Naive thymus-derived CD4-positive, alpha-beta T cell (primary cell): ENCODE measurements at regions not wholly inside any gene's neighbourhood (a gene's known extent, or its start where the extent isn't known, plus 50 kb on each side); places are given as distances from the start of the nearest gene placed in this dataset.
"Not testable (repeated sequence)": the region's sequence is repeated elsewhere in the genome, so short reads cannot be mapped to it uniquely, and the experiment has no call there.

Experiments
- ATAC-seq: fragments of 150-1000 bp; cut with Tn5 transposase; 2 replicates; pipeline ENCODE4 v1.10.0; 2021; ENCODE audit warnings: mild to moderate bottlenecking, moderate library complexity
- CTCF ChIA-PET: fragments of 350-600 bp; sonication (Branson Sonifier 250); formaldehyde crosslinking; loops from one replicate; lab custom pipeline; 2021; ENCODE audit warnings: antibody characterized with exemption; lab: Charles Lee
- POLR2A ChIA-PET: fragments of 350-600 bp; sonication (Branson Sonifier 250); formaldehyde crosslinking; loops from one replicate; lab custom pipeline; 2021; ENCODE audit warnings: antibody characterized with exemption, inconsistent platforms; lab: Charles Lee
- DNase-seq, 9 donors: peaks; one replicate each; pipeline versions ENCODE4 v3.0.0 to v3.0.0-alpha.2; 2020 to 2022; ENCODE audit warnings: mixed read lengths in 1 of 9
- H3K27ac ChIP-seq: one replicate; pipeline ENCODE4 v1.7.0; 2013; ENCODE audit warnings: mild to moderate bottlenecking, low read depth, low read length, moderate library complexity
- H3K27me3 ChIP-seq, 2 donors: one replicate each; pipeline ENCODE4 v1.7.0; 2013; ENCODE audit warnings: low read length in 2 of 2, mild to moderate bottlenecking in 2 of 2, moderate library complexity in 2 of 2; ENCODE audit not compliant: control insufficient read depth in 2 of 2, insufficient read depth in 2 of 2
- H3K36me3 ChIP-seq, 3 experiments: 1 replicate in 2 of 3; 2 replicates in 1 of 3; pipeline ENCODE4 v1.7.0; 2013; ENCODE audit warnings: low read length in 3 of 3, mild to moderate bottlenecking in 3 of 3, moderate library complexity in 1 of 3; ENCODE audit not compliant: insufficient read depth in 3 of 3, control insufficient read depth in 2 of 3
- H3K4me1 ChIP-seq, 2 donors: one replicate each; pipeline ENCODE4 v1.7.0; 2013; ENCODE audit warnings: low read length in 2 of 2, mild to moderate bottlenecking in 2 of 2, moderate library complexity in 1 of 2; ENCODE audit not compliant: control insufficient read depth in 2 of 2, insufficient read depth in 2 of 2
- H3K4me3 ChIP-seq: 2 replicates; pipeline ENCODE4 v1.7.0; 2013; ENCODE audit warnings: mild to moderate bottlenecking, low read length
- H3K9me3 ChIP-seq, 3 experiments: 1 replicate in 2 of 3; 2 replicates in 1 of 3; pipeline ENCODE4 v1.7.0; 2013; ENCODE audit warnings: low read length in 3 of 3; ENCODE audit not compliant: control insufficient read depth in 2 of 3
- H3K27ac Mint-ChIP-seq, 9 donors: one replicate each; pipeline ENCODE4 v1.8.0; 2020 to 2022; ENCODE audit warnings: mixed read lengths in 9 of 9, mild to moderate bottlenecking in 8 of 9, moderate library complexity in 5 of 9, inconsistent platforms in 2 of 9
- H3K27me3 Mint-ChIP-seq, 5 donors: one replicate each; pipeline ENCODE4 v1.8.0; 2021 to 2022; ENCODE audit warnings: mixed read lengths in 5 of 5, mild to moderate bottlenecking in 1 of 5
- H3K36me3 Mint-ChIP-seq, 5 donors: one replicate each; pipeline ENCODE4 v1.8.0; 2020 to 2022; ENCODE audit warnings: mixed read lengths in 5 of 5, mild to moderate bottlenecking in 3 of 5, inconsistent platforms in 1 of 5
- H3K4me1 Mint-ChIP-seq, 7 donors: one replicate each; pipeline ENCODE4 v1.8.0; 2020 to 2022; ENCODE audit warnings: mixed read lengths in 7 of 7, mild to moderate bottlenecking in 3 of 7, inconsistent platforms in 1 of 7
- H3K4me3 Mint-ChIP-seq, 10 donors: one replicate each; pipeline ENCODE4 v1.8.0; 2020 to 2022; ENCODE audit warnings: mild to moderate bottlenecking in 10 of 10, mixed read lengths in 10 of 10, moderate library complexity in 6 of 10, inconsistent platforms in 2 of 10
- H3K9me3 Mint-ChIP-seq, 11 donors: one replicate each; pipeline ENCODE4 v1.8.0; 2020 to 2022; ENCODE audit warnings: mixed read lengths in 11 of 11, mild to moderate bottlenecking in 4 of 11, inconsistent platforms in 1 of 11, moderate library complexity in 1 of 11
- intact Hi-C, 2 donors: fragments of 100-400 bp; cut with micrococcal nuclease; formaldehyde crosslinking; loops; one replicate each; pipeline ENCODE4 v1.15.1; 2023

DNA sequence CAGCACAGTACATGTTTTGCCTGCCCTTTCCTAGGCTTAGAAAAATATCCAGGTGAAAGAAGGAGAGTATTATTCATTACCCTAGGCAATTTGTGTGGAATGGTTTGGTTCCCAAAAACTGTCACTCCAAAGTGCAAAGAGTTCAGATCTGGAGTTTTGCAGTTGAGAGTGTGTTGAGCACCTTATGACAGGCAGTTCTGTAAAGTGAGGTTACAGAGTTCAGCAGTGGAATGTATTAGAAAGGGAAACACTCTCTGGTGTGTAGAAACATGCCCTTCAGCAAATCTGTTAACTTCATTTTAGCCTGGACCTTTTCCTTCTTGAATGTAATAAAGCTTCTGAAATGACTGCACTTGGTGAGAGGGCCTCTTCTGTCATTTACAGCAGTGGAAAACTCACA lies 154.0 kb upstream of the SSTR1 start:
- peak overlapping the region in 3 of 9 donors; percentile 0 to 75 (median 7) for H3K27ac Mint-ChIP-seq
- H3K4me3 Mint-ChIP-seq, result no peak overlapping the region
- peaks cover under 1 to 16% (median 7%) of the 10 kb centered on the region in 11 donors for H3K9me3 Mint-ChIP-seq
- peaks cover 0 to under 1% (median 0%) of the 10 kb centered on the region in 3 experiments for H3K9me3 ChIP-seq
- no peaks in the 10 kb centered on the region for H3K36me3 ChIP-seq
- H3K4me3 ChIP-seq, result no peak overlapping the region
- H3K4me1 Mint-ChIP-seq, result peaks cover 0 to 29% (median 13%) of the 10 kb centered on the region in 7 donors
- H3K27me3 ChIP-seq, result no peaks in the 10 kb centered on the region
- POLR2A ChIA-PET, result interaction anchor here (0.6 kb wide), 1 partner anchor 22 kb away, joined by 4 read pairs; no protein-coding TSS in a partner anchor
- ATAC-seq (no peak), DNase-seq (no peak)
- intact Hi-C loops, result loop anchor here in 1 of 2 donors (2.0 kb wide), 1 partner anchor 15 kb away; no protein-coding TSS in a partner anchor
- peaks cover 0 to 6% (median 2%) of the 10 kb centered on the region in 5 donors for H3K36me3 Mint-ChIP-seq
- peaks cover 0 to 7% of the 10 kb centered on the region in 2 donors for H3K4me1 ChIP-seq
- no peaks in the 10 kb centered on the region for H3K27me3 Mint-ChIP-seq
- CTCF ChIA-PET, result interaction anchor here (0.6 kb wide), 1 partner anchor 73 kb away, joined by 3 read pairs; no protein-coding TSS in a partner anchor
- no peak overlapping the region for H3K27ac ChIP-seq

- no peak for DNase-seq
- ATAC-seq, result peak; percentile 53
- no peaks in the 10 kb centered on the region for H3K36me3 ChIP-seq
- H3K27ac ChIP-seq, result no peak overlapping the region
- H3K4me1 ChIP-seq, result peaks cover 0 to 7% of the 10 kb centered on the region in 2 donors
- H3K9me3 ChIP-seq, result peaks cover 0 to 2% (median 0%) of the 10 kb centered on the region in 3 experiments
- no peak overlapping the region for H3K4me3 ChIP-seq
- ChIA-PET CTCF (interaction anchor here (1.0 kb wide), 1 partner anchor 10 kb away, joined by 3 read pairs; no protein-coding TSS in a partner anchor), POLR2A (interaction anchor here (0.6 kb wide), 1 partner anchor 14 kb away, joined by 4 read pairs; no protein-coding TSS in a partner anchor)
- H3K36me3 Mint-ChIP-seq, result peaks cover 0 to 5% (median 0%) of the 10 kb centered on the region in 5 donors
- intact Hi-C loops, result loop anchor here in 1 of 2 donors (1.0 kb wide), 1 partner anchor 141 kb away; no protein-coding TSS in a partner anchor
- no peaks in the 10 kb centered on the region for H3K27me3 Mint-ChIP-seq
- H3K27ac Mint-ChIP-seq, result no peak overlapping the region
- peaks cover 0 to 27% (median 13%) of the 10 kb centered on the region in 7 donors for H3K4me1 Mint-ChIP-seq
- H3K4me3 Mint-ChIP-seq, result no peak overlapping the region
- peaks cover 0 to 20% (median 9%) of the 10 kb centered on the region in 11 donors for H3K9me3 Mint-ChIP-seq
- H3K27me3 ChIP-seq, result no peaks in the 10 kb centered on the region
Measured at GRCh38 chr14:38056270-38056669, 151.4 kb upstream of the SSTR1 start.

DNA sequence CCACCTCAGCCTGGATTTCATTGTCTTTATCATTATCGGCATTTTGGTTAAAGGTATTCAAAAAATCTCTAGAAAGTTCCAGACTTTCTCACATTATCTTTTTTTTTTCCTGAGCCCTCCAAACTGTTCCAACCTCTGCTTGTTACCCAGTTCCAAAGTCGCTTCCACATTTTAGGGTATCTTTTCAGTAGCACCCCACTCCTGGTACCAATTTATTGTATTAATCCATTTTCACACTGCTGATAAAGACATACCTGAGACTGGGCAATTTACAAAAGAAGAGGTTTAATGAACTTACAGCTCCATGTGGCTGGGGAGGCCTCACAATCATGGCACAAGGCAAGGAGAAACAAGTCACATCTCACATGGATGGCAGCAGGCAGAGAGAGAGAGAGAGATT lies 145.5 kb upstream of the SSTR1 start:
- POLR2A ChIA-PET, result interaction anchor here (0.6 to 0.7 kb wide), 2 partner anchors 143 to 1205 kb away, joined by 3 read pairs; no protein-coding TSS in a partner anchor
- intact Hi-C loops, result loop anchor here in 1 of 2 donors (10.0 kb wide), 1 partner anchor 1043 kb away; the partner anchor contains the start of gene SEC23A
- H3K27ac Mint-ChIP-seq, result peak overlapping the region in 1 of 9 donors; percentile 49

DNA sequence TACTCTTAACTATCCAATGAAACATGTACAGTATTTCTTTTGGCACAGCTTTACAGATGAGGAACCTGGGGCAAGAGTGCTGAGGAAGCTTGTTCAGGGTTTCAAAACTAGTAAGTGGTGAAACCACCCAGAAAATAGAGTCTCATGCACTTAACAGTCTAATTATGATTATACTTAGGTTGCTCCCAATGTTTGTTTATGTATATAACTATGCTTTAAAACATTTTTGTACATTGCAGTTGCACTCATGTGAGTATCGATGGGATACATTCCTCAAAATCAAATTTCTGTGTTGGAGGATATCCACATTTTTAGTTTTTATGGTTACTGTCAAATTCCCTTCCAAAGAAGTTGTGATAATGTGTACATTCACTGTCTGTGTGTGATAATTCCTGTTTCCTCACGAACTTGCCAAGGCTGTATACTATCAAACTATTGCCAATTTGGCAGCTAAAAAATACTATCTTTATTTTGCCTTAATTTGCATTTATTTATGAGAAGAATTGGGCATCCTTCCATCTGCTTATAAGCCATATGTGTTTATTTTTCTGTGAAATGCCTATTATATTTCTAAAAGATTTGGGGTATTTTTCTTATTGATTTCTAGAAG lies 143.9 kb upstream of the SSTR1 start:
- Mint-ChIP-seq H3K27ac (peak overlapping the region in 8 of 9 donors; percentile 90 to 98 (median 96)), H3K9me3 (peaks cover 0 to 45% (median 20%) of the 10 kb centered on the region in 11 donors), H3K4me3 (no peak overlapping the region), H3K36me3 (peaks cover 2 to 12% (median 10%) of the 10 kb centered on the region in 5 donors), H3K4me1 (peaks cover 11 to 47% (median 29%) of the 10 kb centered on the region in 7 donors), H3K27me3 (no peaks in the 10 kb centered on the region)
- Histone ChIP-seq H3K27me3 (no peaks in the 10 kb centered on the region), H3K36me3 (no peaks in the 10 kb centered on the region), H3K4me3 (no peak overlapping the region), H3K9me3 (peaks cover 0 to 15% (median 6%) of the 10 kb centered on the region in 3 experiments), H3K27ac (peak overlapping the region; percentile 89), H3K4me1 (peaks cover 7 to 13% of the 10 kb centered on the region in 2 donors)
- CTCF ChIA-PET, result interaction anchor here (0.7 to 0.8 kb wide), 2 partner anchors 13 to 133 kb away, joined by 3 read pairs; no protein-coding TSS in a partner anchor
- POLR2A ChIA-PET, result interaction anchor here (0.8 to 1.2 kb wide), 3 partner anchors 14 to 72 kb away, joined by 3 to 4 read pairs (median 3); no protein-coding TSS in a partner anchor
- ATAC-seq (no peak), DNase-seq (no peak)
- intact Hi-C loops, result loop anchor here in 1 of 2 donors (2.0 to 10.0 kb wide), 5 partner anchors 25 to 1369 kb away; partner anchors contain the start of genes FBXO33, PNN and SEC23A

More for the DNA sequence above, 145.5 kb upstream of the SSTR1 start:
- H3K27me3 ChIP-seq, H3K4me3 Mint-ChIP-seq, ATAC-seq, H3K27me3 Mint-ChIP-seq, CTCF ChIA-PET, H3K36me3 ChIP-seq, H3K27ac ChIP-seq, DNase-seq, H3K4me3 ChIP-seq: not testable (repeated sequence)
- peaks cover 11 to 35% (median 25%) of the 10 kb centered on the region in 7 donors for H3K4me1 Mint-ChIP-seq
- peaks cover 7 to 13% of the 10 kb centered on the region in 2 donors for H3K4me1 ChIP-seq
- peaks cover 0 to 45% (median 20%) of the 10 kb centered on the region in 11 donors for H3K9me3 Mint-ChIP-seq
- H3K36me3 Mint-ChIP-seq, result peaks cover 2 to 12% (median 10%) of the 10 kb centered on the region in 5 donors
- peaks cover 0 to 15% (median 6%) of the 10 kb centered on the region in 3 experiments for H3K9me3 ChIP-seq

GRCh38 chr14:38065106-38065762 lies 142.5 kb upstream of the SSTR1 start:
- H3K27ac ChIP-seq, result peak overlapping the region; percentile 89
- peak; percentile 8 to 90 (median 84) for DNase-seq
- intact Hi-C loops, result loop anchor here (1.0 to 10.0 kb wide), 10 partner anchors 9 to 1368 kb away; partner anchors contain the start of genes FBXO33 (in 1 of the 2), PNN (in 1 of the 2) and SEC23A (in 1 of the 2)
- CTCF ChIA-PET, result interaction anchor here (0.6 to 1.6 kb wide), 5 partner anchors 17 to 132 kb away, joined by 3 to 4 read pairs (median 3); no protein-coding TSS in a partner anchor
- H3K36me3 Mint-ChIP-seq, result peaks cover 2 to 10% (median 7%) of the 10 kb centered on the region in 5 donors
- H3K4me3 ChIP-seq, result peak overlapping the region; percentile 43
- no peaks in the 10 kb centered on the region for H3K36me3 ChIP-seq
- peak overlapping the region; percentile 88 to 98 (median 96) for H3K27ac Mint-ChIP-seq
- peak; percentile 98 for ATAC-seq
- H3K4me1 ChIP-seq, result peaks cover 12 to 17% of the 10 kb centered on the region in 2 donors
- H3K9me3 Mint-ChIP-seq, result peaks cover 0 to 35% (median 14%) of the 10 kb centered on the region in 11 donors
- peaks cover 14 to 62% (median 44%) of the 10 kb centered on the region in 7 donors for H3K4me1 Mint-ChIP-seq
- peak overlapping the region; percentile 62 to 84 (median 74) for H3K4me3 Mint-ChIP-seq
- no peaks in the 10 kb centered on the region for H3K27me3 ChIP-seq
- POLR2A ChIA-PET, result interaction anchor here (0.6 to 1.2 kb wide), 7 partner anchors 8 to 73 kb away, joined by 3 to 5 read pairs (median 3); no protein-coding TSS in a partner anchor
- H3K9me3 ChIP-seq, result peaks cover 0 to 15% (median 6%) of the 10 kb centered on the region in 3 experiments
- H3K27me3 Mint-ChIP-seq, result peaks cover 0 to 4% (median 0%) of the 10 kb centered on the region in 5 donors
